ENCODE measurements at regions not wholly inside any gene's neighbourhood (a gene's known extent, or its start where the extent isn't known, plus 50 kb on each side); places are given as distances from the start of the nearest gene placed in this dataset.

- H2AK5ac ChIP-seq (ENCODE audit: low read depth, low read length): no peak overlapping the region
- H3K23me2 ChIP-seq (ENCODE audit: low read depth, low read length): no peaks in the 10 kb centered on the region
- no peak overlapping the region for H4K5ac ChIP-seq (ENCODE audit: insufficient read length, low read depth, low read length)
- H3K14ac ChIP-seq (ENCODE audit: insufficient read length): no peak overlapping the region
- no peak overlapping the region for H3K18ac ChIP-seq (ENCODE audit: extremely low read depth, low read length)
- DNase-seq (ENCODE audit: low read depth in 1 of 2, low spot score in 2 of 2): no peak
- no peak for FAIRE-seq
- no peak overlapping the region for H3K4me2 ChIP-seq (ENCODE audit: insufficient read depth in 1 of 2, low read depth in 2 of 2, low read length in 2 of 2)
- no peaks in the 10 kb centered on the region for H4K20me1 ChIP-seq (replicated peaks in 1 of 2; ENCODE audit: control insufficient read depth in 1 of 2, insufficient read depth in 2 of 2, low read length in 2 of 2)
- CTCF ChIA-PET (ENCODE audit: partially characterized antibody): interaction anchor here (0.5 to 2.5 kb wide), 12 partner anchors 10 to 860 kb away, joined by 3 to 15 read pairs (median 4); no protein-coding TSS in a partner anchor
- no peak overlapping the region for H3K4me3 ChIP-seq (ENCODE audit: extremely low read depth in 1 of 4, insufficient read depth in 2 of 4, low read depth in 3 of 4, low read length in 4 of 4)
- H3K4me1 ChIP-seq (replicated peaks in 1 of 4; ENCODE audit: control insufficient read depth in 3 of 4, insufficient read depth in 4 of 4, low read length in 3 of 4): peaks cover 0 to 7% (median 3%) of the 10 kb centered on the region in 4 experiments; a peak in 5 of 7 replicates
- H2BK20ac ChIP-seq (ENCODE audit: low read length): peak overlapping the region; percentile 90; the same call in 1 of the 2 replicates
- no peaks in the 10 kb centered on the region for H3K36me3 ChIP-seq (ENCODE audit: control insufficient read depth in 2 of 4, insufficient read depth in 4 of 4, low read length in 3 of 4)
- H2BK12ac ChIP-seq (ENCODE audit: low read depth, low read length): no peak overlapping the region
- H3K56ac ChIP-seq (replicated peaks; ENCODE audit: insufficient read length, low read depth, low read length): no peak overlapping the region
- no peak overlapping the region for H3K23ac ChIP-seq (ENCODE audit: insufficient read length)
- H3K9me3 ChIP-seq (ENCODE audit: insufficient read depth in 2 of 2, low read depth in 1 of 2, low read length in 1 of 2): no peaks in the 10 kb centered on the region
- no peak overlapping the region for H2BK15ac ChIP-seq (ENCODE audit: low read length)
- H3K4ac ChIP-seq (replicated peaks; ENCODE audit: insufficient read length, low read depth, low read length): no peak overlapping the region
- no peak overlapping the region for H2AFZ ChIP-seq (ENCODE audit: low read length)
- H3K9ac ChIP-seq (replicated peaks in 1 of 4; ENCODE audit: extremely low read depth in 1 of 4, low read depth in 3 of 4, low read length in 3 of 4): no peak overlapping the region
- H4K8ac ChIP-seq (ENCODE audit: extremely low read depth, insufficient read depth, low read length): no peak overlapping the region
- POLR2A ChIA-PET (ENCODE audit: partially characterized antibody): no interaction called here
- no peak overlapping the region for H2BK120ac ChIP-seq (replicated peaks; ENCODE audit: low read depth, low read length)
- no peaks in the 10 kb centered on the region for H3K79me1 ChIP-seq (ENCODE audit: low read depth, low read length)
- H3K27ac ChIP-seq (ENCODE audit: low read depth, low read length): no peak overlapping the region
- no peaks in the 10 kb centered on the region; a peak in 1 of 7 replicates for H3K27me3 ChIP-seq (replicated peaks in 1 of 4; ENCODE audit: control insufficient read depth in 3 of 4, extremely low read depth in 1 of 4, insufficient read depth in 3 of 4, low read length in 3 of 4)
- H3K79me2 ChIP-seq (ENCODE audit: control insufficient read depth in 1 of 2, insufficient read depth in 2 of 2, low read length in 2 of 2): no peaks in the 10 kb centered on the region
- no peak overlapping the region for H2BK5ac ChIP-seq (ENCODE audit: low read depth, low read length)
- WGBS, 2 experiments (ENCODE audit: extremely low coverage in 1 of 2, insufficient coverage in 1 of 2, insufficient read length in 1 of 2, insufficient replicate concordance in 2 of 2, low coverage in 1 of 2, low lambda C conversion rate in 2 of 2, missing lambda C conversion rate in 1 of 2): 88% methylated on average over 22 of the region's 22 CpGs; no CpG with 5 or more reads in 1 of the 2 experiments
- no peak overlapping the region for H4K91ac ChIP-seq (replicated peaks; ENCODE audit: insufficient read length, low read length)
- TF ChIP-seq RFX5 (IDR thresholded peaks at IDR 0.05; ENCODE audit: borderline replicate concordance, low read depth, low read length): no peak
- no peak for TF ChIP-seq YY1 (IDR thresholded peaks at IDR 0.05; ENCODE audit: low read depth, low read length)
- TF ChIP-seq E2F6 (IDR thresholded peaks at IDR 0.05): no peak
- TF ChIP-seq EP300 (IDR thresholded peaks at IDR 0.05; ENCODE audit: borderline replicate concordance in 1 of 2, low read depth in 2 of 2, low read length in 2 of 2): no peak
- no peak for TF ChIP-seq EGR1 (IDR thresholded peaks at IDR 0.05; ENCODE audit: borderline replicate concordance, low read depth, low read length)
- no peak for TF ChIP-seq KDM5A (IDR thresholded peaks at IDR 0.05; ENCODE audit: low read length)
- TF ChIP-seq JUN (IDR thresholded peaks at IDR 0.05; ENCODE audit: low read depth, low read length): no peak
- TF ChIP-seq SIN3A (conservative IDR thresholded peaks at IDR 0.05 in 1 of 2, IDR thresholded peaks at IDR 0.05 in 1 of 2; ENCODE audit: low read depth in 1 of 2, low read length in 2 of 2): no peak
- no peak for TF ChIP-seq ATF2 (IDR thresholded peaks at IDR 0.05; ENCODE audit: low read length)
- no peak for TF ChIP-seq SP2 (IDR thresholded peaks at IDR 0.05; ENCODE audit: low read length)
- no peak for TF ChIP-seq SP1 (IDR thresholded peaks at IDR 0.05; ENCODE audit: low read depth, low read length)
Observed at GRCh38 chr13:26965952-26966700, 205.5 kb downstream of the USP12 start.

Data from H1 (cell line).